ENCODE measurements at regions not wholly inside any gene's neighbourhood (a gene's known extent, or its start where the extent isn't known, plus 50 kb on each side); places are given as distances from the start of the nearest gene placed in this dataset.
A peak's percentile ranks its signal among the peaks of the same experiment; 100 is the strongest.

GRCh38 chr18:76687304-76687962 is 134.9 kb upstream of the ZNF236 start:
- Histone ChIP-seq H3K79me2 (ENCODE audit: control insufficient read depth in 1 of 2, insufficient read depth in 2 of 2, low read length in 2 of 2) (no peaks in the 10 kb centered on the region), H3K27me3 (replicated peaks in 1 of 4; ENCODE audit: control insufficient read depth in 3 of 4, extremely low read depth in 1 of 4, insufficient read depth in 3 of 4, low read length in 3 of 4) (no peaks in the 10 kb centered on the region), H3K4ac (replicated peaks; ENCODE audit: insufficient read length, low read depth, low read length) (no peak overlapping the region), H2AFZ (ENCODE audit: low read length) (no peak overlapping the region), H2BK120ac (replicated peaks; ENCODE audit: low read depth, low read length) (no peak overlapping the region), H3K79me1 (ENCODE audit: low read depth, low read length) (no peaks in the 10 kb centered on the region), H3K4me1 (replicated peaks in 1 of 4; ENCODE audit: control insufficient read depth in 3 of 4, insufficient read depth in 4 of 4, low read length in 3 of 4) (peaks cover 0 to 11% (median 0%) of the 10 kb centered on the region in 4 experiments; a peak in 5 of 7 replicates), H3K36me3 (ENCODE audit: control insufficient read depth in 2 of 4, insufficient read depth in 4 of 4, low read length in 3 of 4) (no peaks in the 10 kb centered on the region), H3K23ac (ENCODE audit: insufficient read length) (no peak overlapping the region), H3K4me3 (ENCODE audit: extremely low read depth in 1 of 4, insufficient read depth in 2 of 4, low read depth in 3 of 4, low read length in 4 of 4) (no peak overlapping the region; a peak in 1 of 8 replicates), H2BK20ac (ENCODE audit: low read length) (peak overlapping the region; percentile 43; the same call in 1 of the 2 replicates), H3K9me3 (ENCODE audit: insufficient read depth in 2 of 2, low read depth in 1 of 2, low read length in 1 of 2) (no peaks in the 10 kb centered on the region), H3K4me2 (ENCODE audit: insufficient read depth in 1 of 2, low read depth in 2 of 2, low read length in 2 of 2) (peak overlapping the region in 1 of 2 experiments; percentile 5; a peak in 1 of 4 replicates), H3K18ac (ENCODE audit: extremely low read depth, low read length) (no peak overlapping the region), H2BK5ac (ENCODE audit: low read depth, low read length) (no peak overlapping the region; the same call in 1 of the 2 replicates), H3K14ac (ENCODE audit: insufficient read length) (no peak overlapping the region), H4K20me1 (replicated peaks in 1 of 2; ENCODE audit: control insufficient read depth in 1 of 2, insufficient read depth in 2 of 2, low read length in 2 of 2) (no peaks in the 10 kb centered on the region), H3K23me2 (ENCODE audit: low read depth, low read length) (no peaks in the 10 kb centered on the region), H4K5ac (ENCODE audit: insufficient read length, low read depth, low read length) (no peak overlapping the region), H2BK12ac (ENCODE audit: low read depth, low read length) (no peak overlapping the region), H3K9ac (replicated peaks in 1 of 4; ENCODE audit: extremely low read depth in 1 of 4, low read depth in 3 of 4, low read length in 3 of 4) (no peak overlapping the region), H3K27ac (ENCODE audit: low read depth, low read length) (no peak overlapping the region), H4K8ac (ENCODE audit: extremely low read depth, insufficient read depth, low read length) (no peak overlapping the region), H3K56ac (replicated peaks; ENCODE audit: insufficient read length, low read depth, low read length) (no peak overlapping the region), H2BK15ac (ENCODE audit: low read length) (no peak overlapping the region), H4K91ac (replicated peaks; ENCODE audit: insufficient read length, low read length) (no peak overlapping the region), H2AK5ac (ENCODE audit: low read depth, low read length) (no peak overlapping the region)
- DNase-seq (ENCODE audit: low read depth in 1 of 2, low spot score in 2 of 2), result no peak
- ChIA-PET CTCF (ENCODE audit: partially characterized antibody) (interaction anchor here (0.6 to 15.9 kb wide), 20 partner anchors 9 to 337 kb away, joined by 3 to 131 read pairs (median 4); no protein-coding TSS in a partner anchor), POLR2A (ENCODE audit: partially characterized antibody) (no interaction called here)
- 0 out of 2 replicates have a peak, but pooled peaks have one; percentile 21 for TF ChIP-seq EGR1 (IDR thresholded peaks at IDR 0.05; ENCODE audit: borderline replicate concordance, low read depth, low read length)
- no peak for TF ChIP-seq KDM5A (IDR thresholded peaks at IDR 0.05; ENCODE audit: low read length)
- TF ChIP-seq KDM1A (IDR thresholded peaks at IDR 0.05; ENCODE audit: borderline replicate concordance, low read length), result no peak
- TF ChIP-seq TAF7 (optimal IDR thresholded peaks at IDR 0.05; ENCODE audit: borderline replicate concordance, low read depth, low read length), result no peak
- TF ChIP-seq SIX5 (IDR thresholded peaks at IDR 0.05; ENCODE audit: low read depth, low read length), result no peak
- TF ChIP-seq CBX5 (IDR thresholded peaks at IDR 0.05; ENCODE audit: low read depth, low read length), result no peak
- no peak for TF ChIP-seq SIN3A (conservative IDR thresholded peaks at IDR 0.05 in 1 of 2, IDR thresholded peaks at IDR 0.05 in 1 of 2; ENCODE audit: low read depth in 1 of 2, low read length in 2 of 2)
- no peak for TF ChIP-seq EZH2 (IDR thresholded peaks at IDR 0.05; ENCODE audit: low read depth, low read length, severe bottlenecking)
- no peak for TF ChIP-seq SIRT6 (IDR thresholded peaks at IDR 0.05; ENCODE audit: low read length)
- WGBS, 2 experiments (ENCODE audit: extremely low coverage in 1 of 2, insufficient coverage in 1 of 2, insufficient read length in 1 of 2, insufficient replicate concordance in 2 of 2, low coverage in 1 of 2, low lambda C conversion rate in 2 of 2, missing lambda C conversion rate in 1 of 2), result 74% methylated on average over 10 of the region's 10 CpGs; no CpG with 5 or more reads in 1 of the 2 experiments
- FAIRE-seq, result no peak

Measured in H1 (cell line).